ENCODE measurements at regions not wholly inside any gene's neighbourhood (a gene's known extent, or its start where the extent isn't known, plus 50 kb on each side); places are given as distances from the start of the nearest gene placed in this dataset.

- TF ChIP-seq FOXP2 (optimal IDR thresholded peaks at IDR 0.05; ENCODE audit: borderline replicate concordance, extremely low read depth, extremely low read length, insufficient read depth) (no peak), SIN3A (IDR thresholded peaks at IDR 0.05; ENCODE audit: borderline replicate concordance, insufficient read depth, low read length) (no peak), POLR2AphosphoS5 (IDR thresholded peaks at IDR 0.05; ENCODE audit: low read depth, low read length) (no peak), TAF1 (IDR thresholded peaks at IDR 0.05; ENCODE audit: borderline replicate concordance, insufficient read depth, low read length) (no peak), REST (IDR thresholded peaks at IDR 0.05; ENCODE audit: insufficient read depth in 1 of 2, low read depth in 2 of 2, low read length in 2 of 2) (no peak)
Measured at GRCh38 chr6:4359108-4359730, 223.8 kb upstream of the ECI2 start.

- no peak for TF ChIP-seq POLR2AphosphoS5 (IDR thresholded peaks at IDR 0.05; ENCODE audit: low read depth, low read length)
- no peak for TF ChIP-seq TAF1 (IDR thresholded peaks at IDR 0.05; ENCODE audit: borderline replicate concordance, insufficient read depth, low read length)
- peak; percentile 83 for TF ChIP-seq FOXP2 (optimal IDR thresholded peaks at IDR 0.05; ENCODE audit: borderline replicate concordance, extremely low read depth, extremely low read length, insufficient read depth)
- TF ChIP-seq SIN3A (IDR thresholded peaks at IDR 0.05; ENCODE audit: borderline replicate concordance, insufficient read depth, low read length), result no peak
- 0 out of 4 replicates have a peak, but pooled peaks of 1 of the 2 experiments have one; percentile 29 for TF ChIP-seq REST (IDR thresholded peaks at IDR 0.05; ENCODE audit: insufficient read depth in 1 of 2, low read depth in 2 of 2, low read length in 2 of 2)
Measured at GRCh38 chr6:4358414-4359107, 223.2 kb upstream of the ECI2 start.

- TF ChIP-seq FOXP2 (optimal IDR thresholded peaks at IDR 0.05; ENCODE audit: borderline replicate concordance, extremely low read depth, extremely low read length, insufficient read depth) (no peak), POLR2AphosphoS5 (IDR thresholded peaks at IDR 0.05; ENCODE audit: low read depth, low read length) (no peak), REST (IDR thresholded peaks at IDR 0.05; ENCODE audit: insufficient read depth in 1 of 2, low read depth in 2 of 2, low read length in 2 of 2) (no peak), SIN3A (IDR thresholded peaks at IDR 0.05; ENCODE audit: borderline replicate concordance, insufficient read depth, low read length) (no peak), TAF1 (IDR thresholded peaks at IDR 0.05; ENCODE audit: borderline replicate concordance, insufficient read depth, low read length) (no peak)
Measured at GRCh38 chr6:4356899-4357659, 221.7 kb upstream of the ECI2 start.

- TF ChIP-seq FOXP2 (optimal IDR thresholded peaks at IDR 0.05; ENCODE audit: borderline replicate concordance, extremely low read depth, extremely low read length, insufficient read depth), result no peak
- no peak for TF ChIP-seq SIN3A (IDR thresholded peaks at IDR 0.05; ENCODE audit: borderline replicate concordance, insufficient read depth, low read length)
- no peak for TF ChIP-seq POLR2AphosphoS5 (IDR thresholded peaks at IDR 0.05; ENCODE audit: low read depth, low read length)
- no peak for TF ChIP-seq REST (IDR thresholded peaks at IDR 0.05; ENCODE audit: insufficient read depth in 1 of 2, low read depth in 2 of 2, low read length in 2 of 2)
- TF ChIP-seq TAF1 (IDR thresholded peaks at IDR 0.05; ENCODE audit: borderline replicate concordance, insufficient read depth, low read length), result no peak
Measured at GRCh38 chr6:4355241-4355640, 219.9 kb upstream of the ECI2 start.

All from PFSK-1 (cell line).